ENCODE measurements at regions not wholly inside any gene's neighbourhood (a gene's known extent, or its start where the extent isn't known, plus 50 kb on each side); places are given as distances from the start of the nearest gene placed in this dataset.
A peak's percentile ranks its signal among the peaks of the same experiment; 100 is the strongest.

DNA sequence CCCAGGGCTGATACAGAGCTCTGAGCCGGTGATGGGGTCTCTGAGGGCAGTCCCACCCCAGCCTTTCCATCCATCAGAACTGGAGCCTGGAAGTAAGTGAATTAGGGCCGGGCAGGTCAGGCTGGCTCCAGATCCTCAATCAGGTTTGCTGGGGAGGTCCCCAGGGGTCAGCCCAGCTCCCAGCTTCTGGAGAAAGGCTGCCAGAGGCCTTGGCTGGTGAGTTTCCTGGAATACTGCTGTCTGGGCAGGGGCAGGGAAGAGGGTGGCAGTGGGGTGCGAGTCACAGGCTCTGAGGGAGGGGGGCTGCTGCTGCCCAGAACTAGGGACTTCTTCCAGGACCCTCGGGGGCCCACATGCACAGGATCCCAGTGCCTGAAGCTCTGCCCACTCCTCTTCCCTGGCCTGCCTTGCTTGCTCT lies 200.6 kb upstream of the MVB12B start:
- no peak for DNase-seq (ENCODE audit: low spot score)

DNA sequence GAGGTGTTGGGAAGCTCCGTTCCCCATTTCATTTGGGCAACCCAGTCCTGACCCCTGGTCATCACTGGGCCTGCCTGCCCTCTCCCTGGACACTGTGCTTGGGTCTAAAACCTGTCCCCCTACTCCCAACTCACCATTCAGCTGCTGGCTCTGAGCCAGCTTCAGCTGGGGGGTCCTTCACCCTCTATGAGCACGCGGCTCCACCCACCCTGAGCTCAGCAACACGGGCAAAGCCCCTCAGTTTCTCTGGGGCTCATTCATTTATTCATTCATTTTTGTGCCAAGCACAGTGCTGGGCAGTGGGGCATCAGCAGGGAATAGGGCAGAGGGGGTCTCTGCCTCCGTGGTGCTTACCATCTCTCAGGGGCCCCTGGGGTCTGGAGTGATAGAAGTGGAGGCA lies 199.8 kb upstream of the MVB12B start:
- no peak for DNase-seq (ENCODE audit: low spot score)

DNA sequence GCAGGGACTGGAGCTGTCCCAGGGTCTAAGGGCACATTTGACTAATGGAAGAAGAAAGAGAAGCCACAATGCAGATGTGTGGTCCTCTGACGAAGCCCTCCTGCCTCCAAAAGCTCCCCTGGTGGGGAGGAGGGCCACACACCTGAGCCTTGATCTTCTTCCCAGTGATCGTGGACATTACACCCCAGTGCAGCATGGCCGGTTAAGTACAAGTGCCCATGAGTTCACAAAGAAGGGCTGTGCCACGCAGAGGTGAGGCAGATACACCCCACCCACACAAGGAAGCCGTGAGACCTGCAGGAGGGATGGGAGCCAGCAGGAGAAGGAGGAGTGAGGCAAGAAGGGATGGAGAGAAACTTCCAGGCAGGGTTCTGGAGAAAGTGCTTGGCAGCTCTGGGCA lies 199.0 kb upstream of the MVB12B start:
- DNase-seq (ENCODE audit: low spot score) = no peak

DNA sequence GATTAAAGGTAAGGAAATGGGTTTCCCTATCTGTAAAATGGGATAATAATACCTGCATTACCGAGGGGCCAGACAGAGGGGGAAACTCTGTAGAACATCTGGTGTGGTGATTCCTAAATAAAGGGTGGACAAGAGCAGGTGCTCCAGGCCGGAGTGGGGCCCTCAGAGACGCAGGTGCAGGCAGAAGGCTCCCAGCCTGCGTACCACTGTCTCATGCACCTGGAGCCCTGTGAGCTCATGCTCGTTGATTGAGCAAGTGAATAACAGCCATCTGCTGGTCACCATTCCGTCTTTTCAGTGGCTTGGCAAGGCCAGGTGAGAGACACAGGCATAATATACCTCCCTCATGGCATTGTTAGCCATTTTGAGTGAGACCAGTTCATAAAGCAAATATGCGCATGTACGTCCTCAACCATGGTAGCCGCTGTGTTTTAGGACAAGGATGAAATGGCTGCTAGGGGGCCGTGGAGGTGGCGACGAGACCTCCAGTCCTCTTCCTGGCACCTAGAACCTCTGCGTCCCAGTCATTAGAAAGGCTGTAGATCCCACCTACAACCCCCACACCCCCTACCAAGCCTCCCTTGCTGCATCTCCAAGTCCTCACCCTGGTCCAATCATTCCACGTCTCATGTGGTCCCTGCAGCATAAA lies 198.0 kb upstream of the MVB12B start:
- DNase-seq (ENCODE audit: low spot score) = no peak

DNA sequence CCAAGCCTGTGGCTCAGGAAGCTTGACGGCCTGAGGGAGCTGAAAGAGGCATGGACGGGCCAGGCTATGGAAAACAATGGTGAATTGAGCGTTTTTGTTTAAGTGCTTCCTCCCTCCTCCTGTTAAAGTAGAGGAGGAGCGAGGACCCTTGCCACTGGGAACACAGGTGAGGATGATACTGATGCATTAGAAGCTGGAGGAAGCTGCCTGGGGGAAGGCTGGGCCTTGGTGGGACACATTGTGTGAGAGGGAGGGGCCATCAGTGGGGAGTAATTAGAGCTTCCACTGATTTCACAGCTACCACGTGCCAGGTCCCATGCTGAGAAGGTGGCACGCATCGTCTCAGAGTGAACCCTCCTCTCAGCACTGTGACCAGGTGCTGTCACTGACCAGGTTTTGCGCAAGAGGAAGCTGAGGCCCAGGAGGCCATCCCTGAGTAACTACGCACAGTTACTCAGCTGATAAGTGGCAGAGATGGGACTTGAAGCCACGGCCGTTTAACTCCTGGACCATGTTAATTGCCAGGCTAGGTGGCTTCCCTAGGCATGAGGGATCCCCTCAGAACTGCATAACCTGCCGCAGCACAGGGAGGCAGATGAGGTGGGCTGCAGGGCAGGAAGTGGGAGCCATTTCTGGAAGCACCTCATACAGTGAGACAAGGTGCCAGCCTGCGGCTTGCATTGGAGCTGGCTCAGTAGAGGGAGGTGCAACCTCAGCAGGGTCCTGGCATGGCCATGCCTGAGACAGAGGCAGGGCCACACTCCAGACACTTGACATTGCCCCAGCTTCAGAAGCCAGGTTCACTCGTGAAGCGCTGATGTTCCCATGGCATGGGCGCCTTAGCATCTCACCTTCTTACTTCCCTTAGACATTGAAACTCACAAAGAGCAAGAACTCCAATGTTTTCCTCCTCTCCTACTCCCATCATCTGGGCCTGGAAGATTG lies 195.3 kb upstream of the MVB12B start:
- DNase-seq (ENCODE audit: low spot score) = no peak

DNA sequence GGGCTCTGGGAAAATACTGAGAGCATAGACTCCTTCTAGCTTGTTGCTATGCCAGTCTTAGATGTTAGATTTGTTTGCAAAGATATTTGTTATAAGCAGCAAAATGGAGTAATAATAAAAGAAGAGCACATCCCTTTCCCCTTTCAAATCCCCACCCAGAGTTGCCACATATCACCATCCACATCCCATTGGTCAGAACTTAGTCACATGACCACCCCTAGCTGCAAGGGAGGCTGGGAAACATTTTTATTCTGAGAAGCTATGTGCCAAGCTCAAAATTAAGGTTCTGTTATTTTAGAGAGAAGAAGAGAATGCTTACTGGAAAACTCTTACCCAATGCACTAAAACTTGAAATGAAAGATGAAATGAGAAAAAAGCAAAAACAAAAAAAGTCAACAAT lies 193.9 kb upstream of the MVB12B start:
- DNase-seq (ENCODE audit: low spot score) = no peak

DNA sequence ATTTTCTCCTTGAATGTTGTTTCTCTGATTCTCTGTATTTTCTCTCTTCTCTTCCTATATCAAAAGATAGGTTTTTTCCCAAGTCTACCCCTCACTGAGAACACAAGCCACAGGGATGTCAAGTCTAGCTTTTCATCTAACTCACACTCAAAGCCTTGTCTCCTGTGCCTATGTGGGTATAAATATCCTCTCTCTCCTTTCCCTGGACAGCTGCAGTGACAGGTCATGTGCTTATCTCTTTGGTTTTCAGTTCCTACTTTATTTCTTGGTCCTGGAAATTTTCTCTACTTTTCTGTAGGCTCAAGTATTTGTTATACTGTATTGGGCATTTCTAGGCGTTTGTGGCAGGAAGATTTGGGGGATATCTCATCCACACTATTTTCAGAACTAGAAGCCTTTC lies 182.4 kb upstream of the MVB12B start:
- no peak for DNase-seq (ENCODE audit: low spot score)

DNA sequence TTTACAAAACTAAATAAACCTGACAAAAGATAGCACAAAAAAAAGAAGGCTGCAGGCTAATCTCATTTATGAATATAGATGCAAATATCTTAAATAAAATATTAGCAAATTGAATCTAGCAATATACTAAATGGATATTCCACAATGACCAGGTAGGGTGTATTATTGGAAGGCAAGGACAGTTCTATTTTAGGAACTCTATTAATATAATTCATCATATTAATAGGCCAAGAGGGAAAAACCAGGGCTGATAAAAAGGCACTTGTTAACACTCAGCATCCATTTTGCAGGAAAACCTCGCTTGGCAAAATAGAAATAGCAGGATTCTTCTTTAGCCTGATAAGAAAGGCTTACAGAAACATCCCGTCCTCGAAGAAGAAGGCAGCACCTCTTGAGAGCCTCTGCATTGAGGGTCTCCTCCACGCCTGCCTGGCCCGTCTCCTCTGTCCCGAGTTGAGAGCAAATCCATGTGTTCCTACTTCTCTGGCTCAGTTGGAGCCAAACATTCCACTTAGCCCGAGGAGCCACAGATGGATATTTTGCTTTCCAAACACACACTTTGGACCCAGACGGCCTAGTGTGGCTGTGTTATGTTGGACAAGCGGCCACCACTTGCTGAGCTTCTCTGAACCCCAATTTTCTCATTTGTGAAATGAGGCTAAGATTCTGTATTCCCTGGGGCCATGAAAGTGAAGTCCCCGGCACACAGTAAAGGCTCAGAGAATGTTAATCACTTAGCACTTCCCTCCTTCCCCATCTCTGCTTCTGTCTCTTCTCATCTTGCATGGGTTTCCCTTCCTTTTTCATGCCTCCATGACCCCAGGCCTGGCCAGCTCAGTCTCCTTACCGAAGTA lies 181.8 kb upstream of the MVB12B start:
- no peak for DNase-seq (ENCODE audit: low spot score)

DNA sequence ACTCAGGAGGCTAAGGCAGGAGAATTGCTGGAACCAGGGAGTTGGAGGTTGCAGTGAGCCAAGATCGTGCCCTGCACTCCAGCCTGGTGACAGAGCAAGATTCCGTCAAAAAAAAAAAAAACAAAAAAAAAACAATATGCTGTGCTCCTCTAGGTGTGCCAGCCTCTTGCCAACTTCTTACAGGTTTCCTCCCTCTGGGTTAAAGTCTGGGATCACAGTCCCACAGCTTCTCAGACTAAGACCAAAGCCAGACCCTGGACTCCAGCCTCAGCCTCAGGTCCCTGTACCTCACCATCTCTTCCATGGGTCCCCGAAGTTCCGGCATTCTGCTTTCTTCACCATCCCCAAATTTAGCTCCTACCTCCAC lies 180.8 kb upstream of the MVB12B start:
- no peak for DNase-seq (ENCODE audit: low spot score)

DNA sequence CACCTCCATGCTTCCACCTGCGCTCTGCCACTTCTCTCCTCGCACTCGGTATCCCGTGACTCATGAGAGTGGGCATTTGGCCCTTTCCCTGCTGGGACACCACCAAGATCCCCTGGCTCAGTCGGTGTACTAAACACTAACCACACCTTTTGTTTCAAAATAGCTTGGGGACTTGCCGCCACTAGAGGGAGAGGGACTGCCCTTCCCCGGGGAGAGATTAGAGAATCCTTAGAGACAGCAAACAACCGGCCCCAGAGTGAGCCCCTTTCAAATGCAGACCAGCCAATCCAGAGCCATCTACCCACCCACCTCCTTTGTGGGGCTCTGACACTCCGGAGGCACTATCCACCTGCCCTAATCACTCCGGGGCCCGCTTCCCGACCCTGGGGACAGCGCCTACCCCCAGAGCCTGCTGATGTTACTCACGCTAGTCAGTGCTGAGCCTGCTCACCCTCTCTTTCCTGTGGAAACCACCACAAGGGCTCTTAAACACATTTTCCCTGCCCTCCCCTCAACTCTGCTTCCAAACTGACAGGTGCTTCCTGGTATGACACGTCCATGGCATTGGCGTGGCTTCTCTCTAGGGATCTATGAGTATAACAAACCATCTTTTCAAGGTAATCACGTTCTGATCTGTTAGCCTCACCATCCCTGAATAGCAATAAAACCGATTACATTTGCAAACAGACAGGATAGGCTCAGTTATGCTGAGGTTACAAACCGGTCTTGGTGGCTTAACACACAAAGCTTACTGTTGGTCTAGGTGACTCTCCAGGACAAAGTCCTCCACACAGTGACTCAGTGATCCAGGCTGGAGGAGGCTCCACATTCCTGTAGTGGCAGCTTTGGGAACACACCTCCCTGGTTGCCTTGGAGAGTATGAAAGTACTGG lies 180.1 kb upstream of the MVB12B start:
- DNase-seq (ENCODE audit: low spot score) = peak; percentile 50

DNA sequence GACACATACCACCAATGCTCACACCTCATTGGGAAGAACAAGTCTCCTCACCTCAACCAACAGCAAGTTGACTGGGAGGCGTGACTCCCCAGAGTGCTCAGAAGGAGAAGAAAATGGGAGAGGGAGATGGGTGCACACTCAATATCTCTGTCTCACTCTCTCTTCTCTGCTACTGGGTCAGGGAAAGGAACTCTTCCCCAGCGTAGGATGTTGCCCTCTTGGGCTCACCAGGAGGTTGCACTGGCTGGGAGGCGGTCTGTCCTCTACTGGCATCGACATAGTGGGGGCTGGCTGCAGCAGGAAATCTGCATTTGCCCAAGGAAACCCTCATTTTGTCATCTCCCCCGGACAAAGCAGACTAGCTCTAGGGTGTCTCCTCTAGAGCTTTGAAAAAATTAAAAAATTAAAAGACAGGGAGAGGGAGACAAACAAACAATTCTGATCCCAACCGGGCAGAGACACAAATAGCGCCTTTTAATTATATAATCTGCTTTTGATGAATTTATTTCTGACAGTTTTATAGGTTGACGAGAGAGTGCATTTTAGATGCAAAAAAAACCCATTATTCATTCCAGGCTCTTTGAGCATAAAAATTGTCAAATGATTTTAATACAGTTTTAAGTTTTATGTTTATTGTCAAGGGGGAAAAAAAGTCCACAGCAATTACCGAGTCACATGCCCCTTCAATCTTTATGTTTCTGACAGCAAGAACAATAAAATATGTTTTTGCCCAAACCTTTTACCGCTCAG lies 179.3 kb upstream of the MVB12B start:
- DNase-seq (ENCODE audit: low spot score) = no peak

DNA sequence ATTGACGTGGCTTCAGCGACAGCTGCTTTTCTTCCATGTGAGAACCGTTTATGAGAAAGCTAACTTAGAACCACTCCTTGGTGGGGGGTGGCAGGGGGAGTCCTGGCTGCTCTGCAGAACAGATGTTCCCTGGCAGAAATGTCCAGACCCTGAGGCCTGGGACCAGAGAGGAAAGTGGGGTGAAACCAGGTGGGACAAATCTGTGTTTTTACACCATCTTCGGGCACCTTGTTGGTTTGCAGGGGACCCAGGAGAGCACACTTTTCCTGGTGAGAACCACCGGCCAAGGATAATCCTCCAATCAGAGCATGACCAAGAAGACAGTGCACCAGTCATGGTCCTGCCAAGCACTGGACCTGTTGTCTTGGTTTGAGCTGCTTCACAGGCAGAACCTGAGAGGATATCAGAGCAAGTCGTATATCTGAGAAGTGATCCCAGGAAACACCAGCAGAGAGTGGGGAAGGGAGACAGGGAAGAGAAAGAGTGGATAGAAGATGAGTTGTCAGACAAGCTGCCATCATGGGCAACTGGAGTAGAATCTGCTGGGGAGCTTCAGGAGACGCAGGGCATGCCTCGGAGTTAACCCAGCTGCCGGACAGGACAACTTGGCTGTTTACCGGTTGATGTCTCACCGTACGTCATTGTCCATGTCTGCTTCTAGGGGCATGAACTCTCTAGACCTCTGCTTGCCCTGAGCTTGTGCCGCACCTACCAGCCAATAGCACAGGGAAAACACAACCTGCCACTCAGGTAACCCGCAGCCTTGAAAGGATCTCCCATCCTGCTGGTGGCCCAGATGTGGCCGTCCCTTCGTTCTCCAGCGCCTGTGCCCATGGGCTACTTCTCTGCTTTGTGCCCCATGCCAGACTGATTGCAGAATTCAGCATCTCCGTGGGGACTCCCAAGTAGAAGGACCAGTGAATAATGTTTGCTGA lies 178.4 kb upstream of the MVB12B start:
- no peak for DNase-seq (ENCODE audit: low spot score)

DNA sequence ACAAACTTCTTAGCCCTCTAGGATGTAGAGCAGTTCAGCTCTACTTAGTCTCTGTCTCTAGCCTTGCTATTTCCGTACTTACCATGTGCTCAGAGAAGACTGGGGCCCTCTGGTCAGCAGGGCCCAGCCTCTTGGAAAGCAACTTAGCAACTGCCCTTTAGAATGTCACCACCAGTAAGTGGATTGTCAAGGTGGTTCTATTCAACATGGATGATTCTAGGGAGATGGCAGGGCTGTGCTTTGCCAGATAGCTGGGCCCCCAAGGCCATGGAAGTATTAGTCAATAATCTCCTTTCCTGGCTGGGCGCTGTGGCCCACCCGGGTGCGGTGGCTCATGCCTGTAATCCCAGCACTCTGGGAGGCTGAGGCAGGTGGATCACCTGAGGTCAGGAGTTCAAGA lies 177.6 kb upstream of the MVB12B start:
- DNase-seq (ENCODE audit: low spot score) = no peak

DNA sequence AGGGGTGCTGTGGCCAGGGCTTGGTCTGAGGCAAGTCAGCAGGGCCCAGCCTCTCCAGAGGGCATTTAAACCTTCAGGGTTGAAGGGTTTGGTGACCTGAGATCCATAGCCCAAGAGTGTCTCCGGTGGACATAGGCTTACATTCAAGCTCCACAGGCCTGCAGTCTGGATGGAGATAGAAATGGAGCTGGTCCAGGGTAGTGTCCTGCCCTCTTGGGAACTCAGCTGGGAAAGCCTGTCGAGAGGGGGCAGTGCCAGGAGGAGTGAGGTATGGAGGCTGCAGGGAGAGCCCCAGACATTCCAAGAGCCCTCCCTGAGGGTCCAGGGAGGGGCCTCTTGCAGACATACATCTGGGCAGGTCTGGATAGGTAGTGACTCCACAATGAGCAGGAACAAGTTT lies 177.0 kb upstream of the MVB12B start:
- no peak for DNase-seq (ENCODE audit: low spot score)

DNA sequence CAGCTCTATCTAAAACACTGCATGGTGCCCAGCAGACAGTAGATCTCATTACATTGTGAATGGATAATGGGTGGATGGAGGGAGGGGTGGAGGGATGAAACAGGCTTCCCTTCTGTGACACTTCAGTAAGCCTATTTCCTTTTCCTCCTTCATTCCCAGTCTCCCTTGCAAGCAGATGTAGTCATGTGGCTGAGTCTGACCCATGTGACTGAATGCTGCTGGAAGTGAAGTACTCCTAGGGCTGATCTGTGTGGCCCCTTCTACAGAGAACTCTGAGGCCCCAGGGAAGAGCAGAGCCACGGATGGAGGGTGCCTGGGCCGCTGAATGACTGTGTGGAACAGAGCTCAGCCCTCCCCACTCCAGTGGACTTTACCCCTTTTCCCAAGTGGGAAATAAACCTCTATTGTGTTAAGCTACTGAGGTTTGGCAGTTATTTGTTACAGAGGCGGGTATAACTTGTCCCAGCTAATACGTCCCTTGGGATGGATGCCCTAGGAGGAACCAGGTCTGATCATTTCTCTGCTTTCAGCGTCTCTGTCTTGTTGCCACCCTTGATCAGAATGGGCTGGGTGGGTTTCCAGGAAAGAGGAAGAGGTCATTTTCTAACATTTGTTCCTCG lies 176.1 kb upstream of the MVB12B start:
- DNase-seq (ENCODE audit: low spot score) = no peak

DNA sequence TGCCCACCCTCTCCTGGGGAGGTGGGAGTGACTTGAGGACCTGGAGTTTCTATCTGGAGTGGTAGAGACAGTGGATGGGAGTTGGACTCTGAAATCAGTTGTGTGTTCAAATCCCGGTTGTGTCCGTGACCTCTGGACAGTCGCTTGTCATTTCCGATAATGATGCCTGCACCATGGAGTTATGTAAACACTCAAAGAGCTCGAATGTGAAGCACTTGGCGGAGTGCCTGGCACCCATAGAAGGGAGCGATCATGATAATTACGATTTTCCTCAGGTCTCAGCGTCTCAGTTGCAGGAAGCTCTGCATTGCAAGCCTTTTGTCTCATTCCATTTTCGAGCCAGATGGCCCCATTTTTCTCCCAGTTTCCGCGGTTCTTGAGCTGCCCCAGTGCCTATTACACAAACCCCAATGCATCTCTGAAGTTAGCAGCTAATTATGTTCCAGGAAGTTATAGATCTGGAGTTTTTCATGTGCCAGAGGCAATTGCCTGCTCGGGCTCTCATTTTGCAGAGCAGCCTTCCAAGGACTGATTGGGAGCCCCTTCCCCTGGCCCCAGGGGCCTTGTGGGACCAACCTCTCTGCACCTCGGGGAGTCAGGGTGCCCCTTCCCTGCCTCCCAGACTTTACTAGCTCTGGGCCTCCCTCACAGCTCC lies 175.5 kb upstream of the MVB12B start:
- no peak for DNase-seq (ENCODE audit: low spot score)

DNA sequence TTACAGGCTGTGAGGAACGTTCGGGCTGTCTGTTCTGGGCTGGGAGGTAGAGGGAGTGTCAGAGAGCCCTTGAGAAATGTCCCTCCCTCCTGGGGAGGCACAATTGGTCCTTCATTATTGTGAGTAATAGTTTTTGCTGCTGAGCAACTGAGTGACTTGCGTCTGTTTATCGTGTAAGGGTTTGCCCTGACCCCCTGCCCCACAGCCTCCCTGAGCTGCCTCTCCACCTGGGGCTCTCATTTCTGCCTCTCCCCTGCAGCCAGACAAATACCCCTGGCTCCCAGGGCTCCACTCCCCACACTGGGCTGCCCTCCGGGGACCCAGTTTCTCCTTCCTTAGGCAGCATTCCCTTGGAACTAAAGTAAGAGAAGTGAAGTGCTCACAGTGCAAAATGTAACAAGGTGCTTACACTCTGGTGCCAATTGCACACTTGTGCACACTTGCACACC lies 174.9 kb upstream of the MVB12B start:
- DNase-seq (ENCODE audit: low spot score) = no peak

DNA sequence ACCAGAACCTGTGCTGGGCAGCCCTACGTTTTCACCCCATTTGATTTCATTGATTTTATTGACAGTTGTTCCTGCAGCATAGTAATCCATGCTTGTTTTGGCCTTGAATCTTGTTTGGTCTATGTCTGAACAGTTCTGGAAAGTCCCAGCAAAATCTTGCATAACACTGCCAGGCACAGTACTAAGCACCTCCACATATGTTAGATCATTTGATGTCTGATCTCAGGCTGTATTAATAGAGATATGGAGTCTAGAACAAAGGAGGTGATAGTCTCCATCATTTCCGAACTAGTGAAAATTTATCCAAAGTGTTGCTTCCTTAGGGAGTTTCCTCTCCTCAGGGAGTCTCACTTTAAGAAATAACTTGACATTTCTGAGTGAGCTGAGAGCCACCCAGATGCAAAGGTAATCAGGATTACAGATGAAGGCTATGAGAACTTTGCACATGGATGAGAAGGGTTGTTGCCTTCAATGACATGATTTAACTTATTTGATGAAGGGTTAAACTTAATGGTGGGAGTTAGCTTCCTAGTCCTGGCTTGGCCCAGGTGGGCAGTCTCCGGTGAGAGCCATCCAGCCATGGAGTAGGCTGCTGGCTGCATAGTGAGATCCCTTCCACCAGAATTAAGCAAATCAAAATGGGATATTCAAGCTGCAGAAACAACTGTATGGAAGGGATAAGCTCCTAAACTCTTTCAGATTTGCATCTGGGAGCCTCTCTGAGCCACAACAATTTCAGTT lies 173.8 kb upstream of the MVB12B start:
- DNase-seq (ENCODE audit: low spot score) = no peak
